ENCODE measurements at regions not wholly inside any gene's neighbourhood (a gene's known extent, or its start where the extent isn't known, plus 50 kb on each side); places are given as distances from the start of the nearest gene placed in this dataset.

DNA sequence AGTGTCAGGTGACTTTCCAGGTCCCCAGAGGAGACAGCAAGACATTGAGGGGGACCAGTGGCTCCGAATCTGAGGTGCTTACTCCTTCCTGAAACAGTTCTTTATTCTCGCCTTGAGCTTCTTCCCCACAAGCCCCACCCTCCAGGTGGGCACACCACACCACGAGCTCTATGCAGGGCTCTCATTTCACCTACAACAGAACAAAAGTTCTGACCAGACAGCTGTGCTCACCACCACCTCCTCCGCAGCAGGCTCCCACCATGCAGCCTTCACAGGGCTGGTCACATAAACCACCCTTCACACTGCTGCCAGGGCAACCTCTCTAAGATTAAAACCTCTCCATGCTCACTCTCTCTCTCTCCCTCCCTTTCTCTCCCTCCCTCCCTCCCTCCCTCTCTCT, 384.5 kb upstream of the ARID1B start:
- TF ChIP-seq, protein P1, sequence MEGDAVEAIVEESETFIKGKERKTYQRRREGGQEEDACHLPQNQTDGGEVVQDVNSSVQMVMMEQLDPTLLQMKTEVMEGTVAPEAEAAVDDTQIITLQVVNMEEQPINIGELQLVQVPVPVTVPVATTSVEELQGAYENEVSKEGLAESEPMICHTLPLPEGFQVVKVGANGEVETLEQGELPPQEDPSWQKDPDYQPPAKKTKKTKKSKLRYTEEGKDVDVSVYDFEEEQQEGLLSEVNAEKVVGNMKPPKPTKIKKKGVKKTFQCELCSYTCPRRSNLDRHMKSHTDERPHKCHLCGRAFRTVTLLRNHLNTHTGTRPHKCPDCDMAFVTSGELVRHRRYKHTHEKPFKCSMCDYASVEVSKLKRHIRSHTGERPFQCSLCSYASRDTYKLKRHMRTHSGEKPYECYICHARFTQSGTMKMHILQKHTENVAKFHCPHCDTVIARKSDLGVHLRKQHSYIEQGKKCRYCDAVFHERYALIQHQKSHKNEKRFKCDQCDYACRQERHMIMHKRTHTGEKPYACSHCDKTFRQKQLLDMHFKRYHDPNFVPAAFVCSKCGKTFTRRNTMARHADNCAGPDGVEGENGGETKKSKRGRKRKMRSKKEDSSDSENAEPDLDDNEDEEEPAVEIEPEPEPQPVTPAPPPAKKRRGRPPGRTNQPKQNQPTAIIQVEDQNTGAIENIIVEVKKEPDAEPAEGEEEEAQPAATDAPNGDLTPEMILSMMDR (IDR thresholded peaks at IDR 0.05) = no peak
- TF ChIP-seq POLR2A (IDR thresholded peaks at IDR 0.05) = no peak
